Neural cell (in vitro differentiated cells): ENCODE measurements at regions not wholly inside any gene's neighbourhood (a gene's known extent, or its start where the extent isn't known, plus 50 kb on each side); places are given as distances from the start of the nearest gene placed in this dataset.

ENCODE experiments used
- H2AFZ ChIP-seq: fragments of 200-600, 300-800 bp; sonication (generic), shearing (Covaris generic); 2 replicates; pipeline ENCODE4 v1.6.0; 2014; ENCODE audit warnings: low read depth, mild to moderate bottlenecking, antibody characterized with exemption, low read length, moderate library complexity
- H3F3A ChIP-seq: fragments of 200-600 bp; shearing (Covaris generic); 2 replicates; pipeline ENCODE4 v1.6.1; 2016; ENCODE audit warnings: mild to moderate bottlenecking, moderate library complexity, mixed read lengths, antibody characterized with exemption, low read length; ENCODE audit not compliant: insufficient read depth, poor library complexity, severe bottlenecking
- H3K27ac ChIP-seq: fragments of 200-600, 300-800 bp; sonication (generic), shearing (Covaris generic); 2 replicates; pipeline ENCODE4 v1.5.1; 2014; ENCODE audit warnings: mild to moderate bottlenecking, low read length, moderate library complexity
- H3K27me3 ChIP-seq: fragments of 300-800, 200-600 bp; sonication (generic), shearing (Covaris generic); 2 replicates; pipeline ENCODE4 v1.6.0; 2014; ENCODE audit warnings: mild to moderate bottlenecking, low read depth, low read length, moderate library complexity; ENCODE audit not compliant: insufficient read depth
- H3K36me3 ChIP-seq: fragments of 300-800, 200-600 bp; sonication (generic), shearing (Covaris generic); 2 replicates; pipeline ENCODE4 v1.5.1; 2014; ENCODE audit warnings: mild to moderate bottlenecking, antibody characterized with exemption, low read length, moderate library complexity; ENCODE audit not compliant: insufficient read depth
- H3K4me2 ChIP-seq: fragments of 300-800, 200-600 bp; sonication (generic), shearing (Covaris generic); 2 replicates; pipeline ENCODE4 v1.6.0; 2014; ENCODE audit warnings: mild to moderate bottlenecking, low read length
- H3K4me3 ChIP-seq: fragments of 300-800, 200-600 bp; sonication (generic), shearing (Covaris generic); 2 replicates; pipeline ENCODE4 v1.5.1; 2014; ENCODE audit warnings: mild to moderate bottlenecking, low read length, moderate library complexity
- H3K79me2 ChIP-seq: fragments of 200-600 bp; shearing (Covaris generic); replicated peaks from 2 replicates; pipeline ENCODE4 v1.6.0; 2014; ENCODE audit warnings: mild to moderate bottlenecking, low read length, moderate library complexity; ENCODE audit not compliant: insufficient read depth
- H3K9ac ChIP-seq: fragments of 300-800, 200-600 bp; sonication (generic), shearing (Covaris generic); 2 replicates; pipeline ENCODE4 v1.6.1; 2016; ENCODE audit warnings: mild to moderate bottlenecking, low read length, mixed read lengths
- H3K9me2 ChIP-seq: fragments of 200-600 bp; shearing (Covaris generic); 2 replicates; pipeline ENCODE4 v1.6.1; 2016; ENCODE audit warnings: mild to moderate bottlenecking, low read length, mixed read lengths; ENCODE audit not compliant: insufficient read depth
- H3K9me3 ChIP-seq: fragments of 200-600, 300-800 bp; sonication (generic), shearing (Covaris generic); 2 replicates; pipeline ENCODE4 v1.6.1; 2016; ENCODE audit warnings: mild to moderate bottlenecking, mixed run types, low read length, moderate library complexity, mixed read lengths
- H4K20me1 ChIP-seq: fragments of 200-600 bp; shearing (Covaris generic); 2 replicates; pipeline ENCODE4 v1.6.1; 2016; ENCODE audit warnings: mild to moderate bottlenecking, mixed run types; ENCODE audit not compliant: insufficient read depth
- EP300 ChIP-seq: fragments of 450-650 bp; conservative IDR thresholded peaks from 2 replicates; pipeline ENCODE4 v1.6.1; 2014; ENCODE audit warnings: antibody characterized with exemption, mild to moderate bottlenecking, moderate library complexity; ENCODE audit not compliant: poor library complexity, severe bottlenecking
- EZH2 ChIP-seq: fragments of 200-600, 300-800 bp; shearing (Covaris generic), sonication (generic); IDR thresholded peaks from 2 replicates; pipeline ENCODE4 v1.6.1; 2014; ENCODE audit warnings: antibody characterized with exemption, low read length, borderline replicate concordance, mild to moderate bottlenecking; ENCODE audit not compliant: insufficient read depth, poor library complexity, severe bottlenecking
- MXI1 ChIP-seq: fragments of 450-650 bp; conservative IDR thresholded peaks from 2 replicates; pipeline ENCODE4 v1.6.1; 2014; ENCODE audit warnings: antibody characterized with exemption, mild to moderate bottlenecking; ENCODE audit not compliant: poor library complexity, severe bottlenecking
- POLR2AphosphoS5 ChIP-seq: IDR thresholded peaks from 2 replicates; pipeline ENCODE4 v1.6.1; 2012
- RAD21 ChIP-seq: fragments of 450-650 bp; conservative IDR thresholded peaks from 2 replicates; pipeline ENCODE4 v1.6.1; 2014; ENCODE audit warnings: antibody characterized with exemption, mild to moderate bottlenecking, moderate library complexity
- SMC3 ChIP-seq: fragments of 450-650 bp; conservative IDR thresholded peaks from 2 replicates; pipeline ENCODE4 v1.6.1; 2014; ENCODE audit warnings: antibody characterized with exemption, mild to moderate bottlenecking, moderate library complexity; ENCODE audit not compliant: poor library complexity
- TAF1 ChIP-seq: IDR thresholded peaks from 2 replicates; pipeline ENCODE4 v1.6.1; 2012; ENCODE audit warnings: low read depth
- TF ChIP-seq, protein P1 (sequence below): fragments of 450-650 bp; IDR thresholded peaks from 2 replicates; pipeline ENCODE4 v1.5.1; 2014; ENCODE audit warnings: antibody characterized with exemption, mild to moderate bottlenecking, moderate library complexity; ENCODE audit not compliant: poor library complexity, severe bottlenecking
- TF ChIP-seq, protein P2 (sequence below): IDR thresholded peaks from 2 replicates; pipeline ENCODE4 v1.6.1; 2012; ENCODE audit warnings: borderline replicate concordance

DNA sequence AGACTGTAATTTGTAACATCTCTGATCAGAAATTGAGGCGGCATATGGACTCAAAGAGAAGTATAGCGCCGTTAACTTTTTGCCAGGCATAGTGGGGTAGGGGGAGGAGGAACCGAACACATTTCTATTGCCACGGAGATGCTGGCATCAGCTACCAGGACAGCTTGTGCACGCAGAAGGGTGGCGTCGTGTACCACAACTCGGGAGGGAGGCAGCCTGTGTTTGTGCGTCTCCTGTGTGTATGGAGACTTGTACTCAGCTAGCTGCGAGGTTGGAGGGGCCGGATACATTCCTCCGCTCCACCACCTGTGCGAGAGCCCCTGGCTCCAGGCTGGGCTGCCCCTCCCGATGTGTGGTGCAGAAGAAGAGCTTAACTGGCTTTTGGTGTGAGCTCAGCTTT, 634.8 kb downstream of the TYW1 start:
- H3K27ac ChIP-seq = no peak overlapping the region
- no peak overlapping the region for H2AFZ ChIP-seq
- TF ChIP-seq RAD21 (no peak), POLR2AphosphoS5 (no peak), MXI1 (no peak), EZH2 (no peak), TAF1 (no peak), EP300 (no peak)
- TF ChIP-seq, protein P1, sequence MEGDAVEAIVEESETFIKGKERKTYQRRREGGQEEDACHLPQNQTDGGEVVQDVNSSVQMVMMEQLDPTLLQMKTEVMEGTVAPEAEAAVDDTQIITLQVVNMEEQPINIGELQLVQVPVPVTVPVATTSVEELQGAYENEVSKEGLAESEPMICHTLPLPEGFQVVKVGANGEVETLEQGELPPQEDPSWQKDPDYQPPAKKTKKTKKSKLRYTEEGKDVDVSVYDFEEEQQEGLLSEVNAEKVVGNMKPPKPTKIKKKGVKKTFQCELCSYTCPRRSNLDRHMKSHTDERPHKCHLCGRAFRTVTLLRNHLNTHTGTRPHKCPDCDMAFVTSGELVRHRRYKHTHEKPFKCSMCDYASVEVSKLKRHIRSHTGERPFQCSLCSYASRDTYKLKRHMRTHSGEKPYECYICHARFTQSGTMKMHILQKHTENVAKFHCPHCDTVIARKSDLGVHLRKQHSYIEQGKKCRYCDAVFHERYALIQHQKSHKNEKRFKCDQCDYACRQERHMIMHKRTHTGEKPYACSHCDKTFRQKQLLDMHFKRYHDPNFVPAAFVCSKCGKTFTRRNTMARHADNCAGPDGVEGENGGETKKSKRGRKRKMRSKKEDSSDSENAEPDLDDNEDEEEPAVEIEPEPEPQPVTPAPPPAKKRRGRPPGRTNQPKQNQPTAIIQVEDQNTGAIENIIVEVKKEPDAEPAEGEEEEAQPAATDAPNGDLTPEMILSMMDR = no peak
- TF ChIP-seq, protein P2, sequence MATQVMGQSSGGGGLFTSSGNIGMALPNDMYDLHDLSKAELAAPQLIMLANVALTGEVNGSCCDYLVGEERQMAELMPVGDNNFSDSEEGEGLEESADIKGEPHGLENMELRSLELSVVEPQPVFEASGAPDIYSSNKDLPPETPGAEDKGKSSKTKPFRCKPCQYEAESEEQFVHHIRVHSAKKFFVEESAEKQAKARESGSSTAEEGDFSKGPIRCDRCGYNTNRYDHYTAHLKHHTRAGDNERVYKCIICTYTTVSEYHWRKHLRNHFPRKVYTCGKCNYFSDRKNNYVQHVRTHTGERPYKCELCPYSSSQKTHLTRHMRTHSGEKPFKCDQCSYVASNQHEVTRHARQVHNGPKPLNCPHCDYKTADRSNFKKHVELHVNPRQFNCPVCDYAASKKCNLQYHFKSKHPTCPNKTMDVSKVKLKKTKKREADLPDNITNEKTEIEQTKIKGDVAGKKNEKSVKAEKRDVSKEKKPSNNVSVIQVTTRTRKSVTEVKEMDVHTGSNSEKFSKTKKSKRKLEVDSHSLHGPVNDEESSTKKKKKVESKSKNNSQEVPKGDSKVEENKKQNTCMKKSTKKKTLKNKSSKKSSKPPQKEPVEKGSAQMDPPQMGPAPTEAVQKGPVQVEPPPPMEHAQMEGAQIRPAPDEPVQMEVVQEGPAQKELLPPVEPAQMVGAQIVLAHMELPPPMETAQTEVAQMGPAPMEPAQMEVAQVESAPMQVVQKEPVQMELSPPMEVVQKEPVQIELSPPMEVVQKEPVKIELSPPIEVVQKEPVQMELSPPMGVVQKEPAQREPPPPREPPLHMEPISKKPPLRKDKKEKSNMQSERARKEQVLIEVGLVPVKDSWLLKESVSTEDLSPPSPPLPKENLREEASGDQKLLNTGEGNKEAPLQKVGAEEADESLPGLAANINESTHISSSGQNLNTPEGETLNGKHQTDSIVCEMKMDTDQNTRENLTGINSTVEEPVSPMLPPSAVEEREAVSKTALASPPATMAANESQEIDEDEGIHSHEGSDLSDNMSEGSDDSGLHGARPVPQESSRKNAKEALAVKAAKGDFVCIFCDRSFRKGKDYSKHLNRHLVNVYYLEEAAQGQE = no peak
- H3K79me2 ChIP-seq = no peaks in the 10 kb centered on the region
- no peaks in the 10 kb centered on the region for H3K9me3 ChIP-seq
- H3K36me3 ChIP-seq = no peaks in the 10 kb centered on the region
- no peaks in the 10 kb centered on the region for H3K27me3 ChIP-seq
- H3K9me2 ChIP-seq = no peaks in the 10 kb centered on the region
- H4K20me1 ChIP-seq = no peaks in the 10 kb centered on the region
- no peaks in the 10 kb centered on the region for H3F3A ChIP-seq
- no peak overlapping the region for H3K9ac ChIP-seq
- no peak overlapping the region for H3K4me3 ChIP-seq
- H3K4me2 ChIP-seq = no peak overlapping the region

DNA sequence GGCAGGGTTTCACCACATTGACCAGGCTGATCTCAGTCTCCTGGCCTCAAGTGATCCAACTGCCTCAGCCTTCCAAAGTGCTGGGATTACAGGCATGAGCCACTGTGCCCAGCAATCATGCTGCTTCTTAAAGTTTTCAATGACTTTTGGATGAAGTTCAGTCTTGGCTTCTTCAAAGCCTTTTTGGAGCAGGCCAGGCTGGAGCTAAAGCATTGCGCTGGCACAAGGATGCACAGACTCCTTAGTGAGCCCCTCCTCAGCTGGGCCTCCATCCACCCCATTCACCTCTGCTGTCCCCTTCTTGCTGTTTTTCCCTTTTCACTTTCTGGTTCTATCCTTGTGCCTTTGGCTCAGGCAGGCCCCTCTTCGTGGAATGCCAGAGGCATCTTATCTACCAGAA, 638.6 kb downstream of the TYW1 start:
- no peaks in the 10 kb centered on the region for H3F3A ChIP-seq
- no peak overlapping the region for H3K4me3 ChIP-seq
- H3K9me3 ChIP-seq = no peaks in the 10 kb centered on the region
- no peak overlapping the region for H3K27ac ChIP-seq
- H3K9me2 ChIP-seq = no peaks in the 10 kb centered on the region
- no peaks in the 10 kb centered on the region for H3K79me2 ChIP-seq
- H3K27me3 ChIP-seq = no peaks in the 10 kb centered on the region
- H3K36me3 ChIP-seq = no peaks in the 10 kb centered on the region
- H4K20me1 ChIP-seq = no peaks in the 10 kb centered on the region
- H2AFZ ChIP-seq = no peak overlapping the region
- H3K9ac ChIP-seq = no peak overlapping the region
- no peak overlapping the region for H3K4me2 ChIP-seq
- TF ChIP-seq EZH2 = no peak
- no peak for TF ChIP-seq POLR2AphosphoS5
- TF ChIP-seq RAD21 = no peak
- TF ChIP-seq, protein P2 = no peak
- TF ChIP-seq SMC3 = no peak
- TF ChIP-seq, protein P1 = no peak
- TF ChIP-seq EP300 = no peak
- no peak for TF ChIP-seq MXI1
- TF ChIP-seq TAF1 = no peak
